MG63 (cell line): ENCODE measurements at regions not wholly inside any gene's neighbourhood (a gene's known extent, or its start where the extent isn't known, plus 50 kb on each side); places are given as distances from the start of the nearest gene placed in this dataset.
"Not testable (repeated sequence)": the region's sequence is repeated elsewhere in the genome, so short reads cannot be mapped to it uniquely, and the experiment has no call there.

Experiments used
- DNase-seq: peaks from one replicate; pipeline ENCODE4 v3.0.0-alpha.2; 2020
- H3K27me3 ChIP-seq: fragments of 250-450 bp; sonication (Bioruptor Pico); 2 replicates; pipeline ENCODE4 v1.5.1; 2020; ENCODE audit warnings: mild to moderate bottlenecking, moderate library complexity
- H3K36me3 ChIP-seq: fragments of 250-450 bp; sonication (Bioruptor Pico); 2 replicates; pipeline ENCODE4 v1.5.1; 2020; ENCODE audit warnings: mild to moderate bottlenecking, moderate library complexity
- H3K4me3 ChIP-seq: fragments of 250-450 bp; sonication (Bioruptor Pico); 2 replicates; pipeline ENCODE4 v1.5.1; 2020; ENCODE audit warnings: mild to moderate bottlenecking, moderate library complexity
- H3K9me3 ChIP-seq: fragments of 250-450 bp; sonication (Bioruptor Pico); 2 replicates; pipeline ENCODE4 v1.5.1; 2020; ENCODE audit warnings: mild to moderate bottlenecking, moderate library complexity

DNA sequence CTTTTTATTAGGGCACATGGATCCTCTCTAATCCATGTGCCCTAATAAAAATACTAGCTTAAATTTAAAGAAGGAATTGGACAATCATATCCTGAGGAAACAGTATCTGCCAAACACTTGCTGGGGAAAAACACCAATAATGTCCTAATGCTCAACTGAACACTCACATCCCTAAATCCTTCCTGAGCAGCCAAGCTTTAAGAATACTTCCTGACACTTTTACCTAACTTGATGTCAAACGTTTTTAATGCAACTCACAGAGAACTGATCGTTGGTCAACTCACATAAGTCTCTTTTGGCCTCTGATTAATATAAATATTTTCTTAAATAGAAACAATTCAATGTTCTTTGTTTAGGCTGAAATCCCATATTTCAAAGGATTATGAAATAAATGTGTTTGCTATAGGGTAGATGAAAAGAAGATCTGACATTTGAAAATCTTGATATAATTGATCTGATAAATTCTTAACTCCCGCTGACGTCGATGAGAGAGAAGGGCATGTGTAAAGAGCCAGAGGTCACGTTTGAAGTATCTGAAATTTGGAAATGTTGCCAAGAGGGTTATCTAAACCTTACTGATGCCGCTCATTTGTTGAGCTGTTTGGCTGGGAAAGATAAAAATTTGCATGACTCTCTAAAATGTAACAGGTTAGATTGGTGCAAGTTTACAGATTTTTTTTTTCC, 122.8 kb upstream of the RHOBTB1 start:
- DNase-seq: no peak
- Histone ChIP-seq H3K4me3 (no peak overlapping the region), H3K9me3 (no peaks in the 10 kb centered on the region), H3K27me3 (no peaks in the 10 kb centered on the region), H3K36me3 (no peaks in the 10 kb centered on the region)

GRCh38 chr10:61065051-61065450, 121.1 kb upstream of the RHOBTB1 start:
- Histone ChIP-seq H3K9me3 (no peaks in the 10 kb centered on the region), H3K27me3 (no peaks in the 10 kb centered on the region), H3K36me3 (no peaks in the 10 kb centered on the region), H3K4me3 (no peak overlapping the region)
- DNase-seq: no peak

DNA sequence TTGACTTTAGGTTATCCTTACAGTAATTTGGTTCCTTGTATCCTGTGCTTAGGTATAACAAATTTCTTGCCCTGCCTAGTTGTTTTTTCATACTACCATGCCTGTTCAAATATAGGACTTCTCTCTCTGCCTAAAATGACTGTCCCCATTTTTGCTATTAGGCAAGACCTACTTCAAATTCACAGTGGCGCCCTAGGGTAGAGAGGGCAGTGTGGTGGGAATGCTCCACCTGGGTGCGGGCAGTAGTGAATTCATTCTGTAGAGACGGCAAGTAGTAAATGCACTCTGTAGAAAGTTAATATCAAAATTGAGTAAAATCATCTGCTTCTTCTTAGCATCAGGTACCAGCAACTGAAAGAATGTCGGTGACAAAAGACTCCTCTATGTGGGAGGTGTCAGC, 120.4 kb upstream of the RHOBTB1 start:
- no peak for DNase-seq
- Histone ChIP-seq H3K36me3 (no peaks in the 10 kb centered on the region), H3K9me3 (no peaks in the 10 kb centered on the region), H3K4me3 (no peak overlapping the region), H3K27me3 (no peaks in the 10 kb centered on the region)

DNA sequence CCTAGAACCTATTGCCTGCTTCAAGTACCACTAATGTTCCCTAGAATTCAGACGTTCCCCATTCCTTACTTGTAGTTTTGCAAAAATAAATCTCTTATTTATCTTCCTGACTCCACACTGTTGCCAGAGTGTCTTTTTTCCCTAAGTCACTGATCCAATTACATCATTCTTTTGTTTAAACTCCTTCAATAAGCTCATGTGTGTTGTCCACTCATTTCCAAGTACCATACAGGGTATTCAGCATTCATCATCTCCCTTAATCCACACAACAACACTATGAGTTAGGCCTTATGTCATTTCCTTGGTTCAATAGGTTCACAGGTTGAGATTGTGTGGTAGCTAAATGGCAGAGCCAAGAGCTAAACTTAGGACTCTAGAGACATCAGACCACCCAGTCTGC, 119.9 kb upstream of the RHOBTB1 start:
- Histone ChIP-seq H3K36me3 (no peaks in the 10 kb centered on the region), H3K9me3 (no peaks in the 10 kb centered on the region), H3K27me3 (no peaks in the 10 kb centered on the region), H3K4me3 (no peak overlapping the region)
- peak; percentile 5 for DNase-seq

- H3K27me3 ChIP-seq: no peaks in the 10 kb centered on the region
- no peaks in the 10 kb centered on the region for H3K9me3 ChIP-seq
- H3K4me3 ChIP-seq: no peak overlapping the region
- H3K36me3 ChIP-seq: no peaks in the 10 kb centered on the region; the same call in 1 of the 2 replicates
- peak; percentile 81 for DNase-seq
Measured at GRCh38 chr10:61063034-61063433, 119.0 kb upstream of the RHOBTB1 start.

DNA sequence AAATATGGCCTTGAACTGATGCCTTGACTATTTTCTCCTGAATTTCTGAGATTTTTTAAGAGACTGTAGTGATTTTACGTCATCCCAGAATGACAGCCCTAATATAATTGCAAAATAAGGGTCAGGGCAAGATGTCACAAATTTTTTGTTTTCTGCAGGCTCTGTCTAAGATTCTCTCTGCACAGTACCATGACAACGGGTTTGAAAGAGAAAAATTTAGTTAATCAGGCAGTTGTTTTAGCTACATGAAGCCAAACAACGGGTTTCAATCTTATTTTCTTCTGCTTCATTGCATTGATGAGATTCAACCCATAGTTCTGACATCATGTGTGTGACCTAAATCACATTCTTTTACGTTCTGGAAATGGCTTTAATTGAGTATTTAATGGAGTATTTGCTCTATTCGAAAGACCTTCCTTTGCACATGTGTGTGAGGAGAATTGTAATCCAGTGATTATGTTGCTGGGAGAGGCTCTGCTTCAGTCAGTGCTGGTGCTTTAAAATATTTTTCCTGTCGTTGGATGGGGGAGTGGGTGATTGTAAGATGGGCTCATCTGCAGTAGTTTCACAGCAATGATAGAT, 118.0 kb upstream of the RHOBTB1 start:
- H3K36me3 ChIP-seq: no peaks in the 10 kb centered on the region; the same call in 1 of the 2 replicates
- H3K9me3 ChIP-seq: no peaks in the 10 kb centered on the region
- no peak for DNase-seq
- H3K4me3 ChIP-seq: no peak overlapping the region
- no peaks in the 10 kb centered on the region for H3K27me3 ChIP-seq

DNA sequence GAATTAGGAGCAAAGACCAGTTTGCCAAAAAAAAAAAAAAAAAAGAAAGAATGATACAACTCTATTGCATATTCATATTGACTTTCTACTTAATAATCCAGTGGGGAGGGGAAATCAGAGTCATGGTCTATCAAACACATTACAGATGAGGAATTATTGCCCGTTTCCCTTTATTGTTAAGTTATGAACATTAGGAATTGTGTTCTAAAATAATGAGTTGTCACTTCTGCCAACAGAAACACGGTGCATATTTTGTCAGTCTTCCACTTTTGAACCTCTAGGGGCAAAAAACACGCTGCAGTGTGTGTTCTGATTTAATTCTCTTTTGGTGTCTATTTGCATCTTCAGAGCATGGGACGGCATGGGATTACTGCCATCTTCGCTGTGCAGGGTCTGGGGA, 115.7 kb upstream of the RHOBTB1 start:
- Histone ChIP-seq H3K27me3 (no peaks in the 10 kb centered on the region), H3K4me3 (no peak overlapping the region), H3K36me3 (no peaks in the 10 kb centered on the region; the same call in 1 of the 2 replicates), H3K9me3 (no peaks in the 10 kb centered on the region)
- no peak for DNase-seq

DNA sequence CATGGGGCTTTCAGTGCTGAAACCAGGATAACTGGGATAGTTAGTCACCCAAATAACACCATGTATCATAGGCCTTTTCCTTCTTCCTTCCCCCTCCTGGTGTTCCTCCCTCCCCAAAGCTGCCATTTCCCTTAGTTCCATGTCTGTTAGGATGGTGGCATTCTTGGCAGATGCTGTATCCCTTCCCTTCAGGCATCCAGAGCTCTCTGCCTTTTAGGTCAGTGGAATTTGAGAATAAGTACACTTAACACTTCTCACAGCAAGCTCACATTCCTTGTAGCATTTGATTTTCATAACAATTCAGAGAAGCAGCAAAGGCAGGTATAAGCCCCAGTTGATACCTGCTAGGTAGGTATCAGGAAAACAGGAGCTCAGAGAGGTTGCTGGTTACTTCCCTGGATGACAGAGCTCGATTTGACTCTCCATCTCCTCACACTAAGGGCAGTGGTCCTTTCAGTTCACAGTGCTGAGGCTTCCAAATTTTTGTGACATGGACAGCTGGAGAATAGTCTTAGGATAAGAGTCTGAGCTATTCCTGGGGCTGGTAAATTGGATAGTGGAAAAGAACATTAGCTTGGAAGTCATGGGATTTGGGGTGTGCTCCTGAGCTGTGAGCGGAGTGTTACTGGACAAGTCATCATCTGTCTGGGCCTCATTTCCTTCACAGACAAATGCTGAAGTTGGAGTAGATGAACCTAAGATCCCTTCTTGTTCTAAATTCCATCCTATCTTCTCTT, 108.7 kb upstream of the RHOBTB1 start:
- Histone ChIP-seq H3K9me3 (no peaks in the 10 kb centered on the region), H3K36me3 (no peaks in the 10 kb centered on the region), H3K27me3 (no peaks in the 10 kb centered on the region), H3K4me3 (no peak overlapping the region)
- no peak for DNase-seq

- Histone ChIP-seq H3K36me3 (no peaks in the 10 kb centered on the region), H3K9me3 (no peaks in the 10 kb centered on the region), H3K4me3 (no peak overlapping the region), H3K27me3 (no peaks in the 10 kb centered on the region)
- no peak for DNase-seq
Measured at GRCh38 chr10:61051344-61051743, 107.4 kb upstream of the RHOBTB1 start.

GRCh38 chr10:61050120-61050745, 106.2 kb upstream of the RHOBTB1 start:
- Histone ChIP-seq H3K9me3 (no peaks in the 10 kb centered on the region), H3K4me3 (no peak overlapping the region), H3K36me3 (no peaks in the 10 kb centered on the region), H3K27me3 (no peaks in the 10 kb centered on the region)
- DNase-seq: no peak

- Histone ChIP-seq H3K27me3 (no peaks in the 10 kb centered on the region), H3K36me3 (no peaks in the 10 kb centered on the region), H3K9me3 (no peaks in the 10 kb centered on the region), H3K4me3 (no peak overlapping the region)
- no peak for DNase-seq
Measured at GRCh38 chr10:61049386-61049785, 105.4 kb upstream of the RHOBTB1 start.

GRCh38 chr10:61047788-61048560, 104.0 kb upstream of the RHOBTB1 start:
- Histone ChIP-seq H3K36me3 (no peaks in the 10 kb centered on the region), H3K9me3 (no peaks in the 10 kb centered on the region), H3K27me3 (no peaks in the 10 kb centered on the region), H3K4me3 (no peak overlapping the region)
- peak; percentile 30 for DNase-seq

DNA sequence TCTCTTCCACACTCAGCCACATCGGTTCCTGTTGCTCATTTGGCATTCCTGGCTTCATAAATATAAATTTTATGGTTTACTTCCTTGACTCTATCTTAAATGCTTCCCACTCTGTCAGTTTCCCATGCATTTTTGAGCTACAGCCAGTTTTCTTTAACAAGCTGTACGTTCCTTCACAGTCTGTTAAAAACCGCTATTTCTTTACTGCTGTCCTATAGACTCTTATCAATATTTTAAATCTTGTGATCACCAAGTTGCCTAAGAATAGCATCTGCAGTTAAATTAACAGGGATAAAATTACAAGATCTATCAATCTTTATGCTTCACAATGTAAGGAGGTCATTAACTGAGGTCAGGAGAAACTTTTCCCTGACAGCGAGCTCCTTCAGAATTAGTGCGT, 103.1 kb upstream of the RHOBTB1 start:
- H3K27me3 ChIP-seq: no peaks in the 10 kb centered on the region
- no peak overlapping the region for H3K4me3 ChIP-seq
- H3K36me3 ChIP-seq: no peaks in the 10 kb centered on the region
- H3K9me3 ChIP-seq: no peaks in the 10 kb centered on the region
- no peak for DNase-seq

DNA sequence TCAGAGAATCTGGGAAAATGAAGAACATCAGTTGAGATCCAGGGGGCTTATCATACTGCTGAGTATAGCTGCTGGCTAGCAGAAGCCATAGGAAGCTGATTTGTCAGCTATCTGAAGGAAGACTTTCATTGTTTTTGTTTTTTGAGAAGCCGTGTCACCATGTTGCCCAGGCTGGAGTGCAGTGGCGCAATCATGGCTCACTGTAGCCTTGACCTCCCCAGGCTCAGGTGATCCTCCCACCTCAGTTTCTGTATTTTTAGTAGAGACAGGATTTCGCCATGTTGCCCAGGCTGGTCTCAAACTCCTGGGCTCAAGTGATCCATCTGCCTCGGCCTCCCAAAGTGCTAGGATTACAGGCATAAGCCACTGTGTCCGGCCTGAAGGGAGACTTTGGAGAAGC, 101.5 kb upstream of the RHOBTB1 start:
- not testable (repeated sequence) for H3K9me3 ChIP-seq, H3K27me3 ChIP-seq, H3K4me3 ChIP-seq, H3K36me3 ChIP-seq, DNase-seq

GRCh38 chr10:61042533-61042932, 98.5 kb upstream of the RHOBTB1 start:
- DNase-seq: no peak
- Histone ChIP-seq H3K36me3 (no peaks in the 10 kb centered on the region), H3K27me3 (no peaks in the 10 kb centered on the region), H3K4me3 (no peak overlapping the region), H3K9me3 (no peaks in the 10 kb centered on the region)

DNA sequence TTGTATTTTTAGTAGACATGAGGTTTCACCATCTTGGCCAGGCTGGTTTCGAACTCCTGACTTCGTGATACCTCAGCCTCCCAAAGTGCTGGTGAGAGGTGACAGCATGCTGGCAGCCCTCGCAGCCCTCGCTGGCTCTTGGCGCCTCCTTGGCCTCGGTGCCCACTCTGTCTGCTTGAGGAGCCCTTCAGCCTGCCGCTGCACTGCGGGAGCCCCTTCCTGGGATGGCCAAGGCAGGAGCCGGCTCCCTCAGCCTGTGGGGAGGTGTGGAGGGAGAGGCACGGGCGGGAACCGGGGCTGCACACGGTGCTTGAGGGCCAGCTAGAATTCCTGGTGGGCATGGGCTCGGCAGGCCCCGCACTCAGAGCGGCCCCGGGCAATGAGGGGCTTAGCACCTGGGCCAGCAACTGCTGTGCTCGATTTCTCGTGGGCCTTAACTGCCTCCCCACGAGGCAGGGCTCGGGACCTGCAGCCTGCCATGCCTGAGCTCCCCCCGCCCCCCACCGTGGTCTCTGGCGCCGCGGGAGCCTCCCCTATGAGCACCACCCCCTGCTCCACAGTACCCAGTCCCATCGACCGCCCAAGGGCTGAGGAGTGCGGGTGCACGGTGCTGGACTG, 96.5 kb upstream of the RHOBTB1 start:
- H3K9me3 ChIP-seq: no peaks in the 10 kb centered on the region
- no peaks in the 10 kb centered on the region for H3K27me3 ChIP-seq
- no peak overlapping the region for H3K4me3 ChIP-seq
- H3K36me3 ChIP-seq: no peaks in the 10 kb centered on the region
- DNase-seq: no peak
